ENCODE measurements at regions not wholly inside any gene's neighbourhood (a gene's known extent, or its start where the extent isn't known, plus 50 kb on each side); places are given as distances from the start of the nearest gene placed in this dataset.

- H3K27ac ChIP-seq (ENCODE audit: low read depth in 2 of 2, low read length in 2 of 2) = no peak overlapping the region
- no peaks in the 10 kb centered on the region for H3K9me3 ChIP-seq (ENCODE audit: control insufficient read depth in 2 of 3, insufficient read depth in 1 of 3, low read length in 3 of 3)
- H3K4me1 ChIP-seq (ENCODE audit: control insufficient read depth in 2 of 3, insufficient read depth in 2 of 3, low read depth in 1 of 3, low read length in 3 of 3) = no peaks in the 10 kb centered on the region
- no peak for TF ChIP-seq CTCF (IDR thresholded peaks at IDR 0.05; ENCODE audit: borderline replicate concordance, extremely low read depth, insufficient read depth)
- DNase-seq = no peak
- intact Hi-C loops (cut with DNase I) = no loop called here
- H3K27me3 ChIP-seq (ENCODE audit: control insufficient read depth, insufficient read depth, low read length) = no peaks in the 10 kb centered on the region
- H3K36me3 ChIP-seq (ENCODE audit: control insufficient read depth in 2 of 3, insufficient read depth in 3 of 3, low read length in 3 of 3) = no peaks in the 10 kb centered on the region
- FAIRE-seq = no peak
- H3K4me3 ChIP-seq (ENCODE audit: low read length in 3 of 3) = no peak overlapping the region
- no peak overlapping the region for H3K9ac ChIP-seq (ENCODE audit: low read length in 3 of 3)
These were observed 173.7 kb upstream of the EGLN3 start for GRCh38 chr14:34124585-34124984.

- DNase-seq = no peak
- intact Hi-C loops (cut with DNase I) = no loop called here
- no peak for TF ChIP-seq CTCF (IDR thresholded peaks at IDR 0.05; ENCODE audit: borderline replicate concordance, extremely low read depth, insufficient read depth)
These were observed 171.8 kb upstream of the EGLN3 start for GRCh38 chr14:34122650-34123049.

GRCh38 chr14:34122081-34122480, 171.2 kb upstream of the EGLN3 start:
- intact Hi-C loops (cut with DNase I) = no loop called here

More at GRCh38 chr14:34122650-34123049, 171.8 kb upstream of the EGLN3 start:
- Histone ChIP-seq H3K4me3 (ENCODE audit: low read length in 3 of 3) (no peak overlapping the region), H3K4me1 (ENCODE audit: control insufficient read depth in 2 of 3, insufficient read depth in 2 of 3, low read depth in 1 of 3, low read length in 3 of 3) (no peaks in the 10 kb centered on the region), H3K36me3 (ENCODE audit: control insufficient read depth in 2 of 3, insufficient read depth in 3 of 3, low read length in 3 of 3) (no peaks in the 10 kb centered on the region), H3K27ac (ENCODE audit: low read depth in 2 of 2, low read length in 2 of 2) (no peak overlapping the region), H3K27me3 (ENCODE audit: control insufficient read depth, insufficient read depth, low read length) (no peaks in the 10 kb centered on the region), H3K9ac (ENCODE audit: low read length in 3 of 3) (no peak overlapping the region), H3K9me3 (ENCODE audit: control insufficient read depth in 2 of 3, insufficient read depth in 1 of 3, low read length in 3 of 3) (no peaks in the 10 kb centered on the region)
- no peak for FAIRE-seq

More at GRCh38 chr14:34122081-34122480, 171.2 kb upstream of the EGLN3 start:
- no peaks in the 10 kb centered on the region for H3K36me3 ChIP-seq (ENCODE audit: control insufficient read depth in 2 of 3, insufficient read depth in 3 of 3, low read length in 3 of 3)
- no peak overlapping the region for H3K9ac ChIP-seq (ENCODE audit: low read length in 3 of 3)
- H3K4me1 ChIP-seq (ENCODE audit: control insufficient read depth in 2 of 3, insufficient read depth in 2 of 3, low read depth in 1 of 3, low read length in 3 of 3) = no peaks in the 10 kb centered on the region
- H3K27me3 ChIP-seq (ENCODE audit: control insufficient read depth, insufficient read depth, low read length) = no peaks in the 10 kb centered on the region
- TF ChIP-seq CTCF (IDR thresholded peaks at IDR 0.05; ENCODE audit: borderline replicate concordance, extremely low read depth, insufficient read depth) = no peak
- H3K27ac ChIP-seq (ENCODE audit: low read depth in 2 of 2, low read length in 2 of 2) = no peak overlapping the region
- no peak overlapping the region for H3K4me3 ChIP-seq (ENCODE audit: low read length in 3 of 3)
- no peak for FAIRE-seq
- no peaks in the 10 kb centered on the region for H3K9me3 ChIP-seq (ENCODE audit: control insufficient read depth in 2 of 3, insufficient read depth in 1 of 3, low read length in 3 of 3)
- DNase-seq = no peak
